DMS 273 (cell line): ENCODE measurements at regions not wholly inside any gene's neighbourhood (a gene's known extent, or its start where the extent isn't known, plus 50 kb on each side); places are given as distances from the start of the nearest gene placed in this dataset.
"Not testable (repeated sequence)": the region's sequence is repeated elsewhere in the genome, so short reads cannot be mapped to it uniquely, and the experiment has no call there.

Experiments
- DNase-seq: peaks from one replicate; lab custom pipeline; 2025; ENCODE audit not compliant: unreplicated experiment; lab: John Stamatoyannopoulos, UW

GRCh38 chr3:95815828-95816227 is 998.6 kb upstream of the EPHA6 start:
- no peak for DNase-seq

GRCh38 chr3:95826419-95826818 is 988.0 kb upstream of the EPHA6 start:
- no peak for DNase-seq

- no peak for DNase-seq
These were observed 982.2 kb upstream of the EPHA6 start for GRCh38 chr3:95832146-95832545.

DNA sequence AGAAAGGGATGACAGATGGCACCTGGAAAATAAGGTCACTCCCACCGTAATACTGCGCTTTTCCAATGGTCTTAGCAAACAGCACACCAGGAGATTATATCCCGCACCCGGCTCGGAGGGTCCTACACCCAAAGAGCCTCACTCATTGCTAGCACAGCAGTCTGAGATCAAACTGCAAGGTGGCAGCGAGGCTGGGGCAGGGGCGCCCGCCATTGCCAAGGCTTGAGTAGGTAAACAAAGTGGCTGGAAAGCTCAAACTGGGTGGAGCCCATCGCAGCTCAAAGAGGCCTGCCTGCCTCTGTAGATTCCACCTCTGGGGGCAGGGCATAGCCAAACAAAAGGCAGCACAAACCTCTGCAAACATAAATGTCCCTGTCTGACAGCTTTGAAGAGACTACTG is 953.8 kb upstream of the EPHA6 start:
- DNase-seq: not testable (repeated sequence)

GRCh38 chr3:95883801-95884200 is 930.6 kb upstream of the EPHA6 start:
- DNase-seq: no peak

DNA sequence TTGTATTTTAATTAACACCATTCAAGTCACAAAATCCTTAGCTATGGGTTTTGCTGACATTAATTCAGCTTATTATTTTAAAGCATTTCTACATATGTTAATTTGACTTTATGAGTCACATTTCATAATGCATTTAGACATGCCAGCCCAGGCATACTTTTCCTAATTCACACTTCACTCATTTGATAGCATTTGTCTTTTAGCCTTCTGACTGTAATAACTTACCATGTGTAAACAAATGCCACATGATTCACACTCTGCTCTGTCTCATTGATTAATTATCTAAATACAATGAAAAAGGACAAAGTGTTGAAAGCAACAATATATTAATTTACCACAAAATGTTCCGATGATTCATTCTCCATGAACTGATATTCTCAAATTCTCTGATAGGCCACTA is 927.8 kb upstream of the EPHA6 start:
- no peak for DNase-seq

GRCh38 chr3:95887114-95887513 is 927.3 kb upstream of the EPHA6 start:
- DNase-seq: no peak

GRCh38 chr3:95894820-95895219 is 919.6 kb upstream of the EPHA6 start:
- no peak for DNase-seq

GRCh38 chr3:95899494-95899893 is 914.9 kb upstream of the EPHA6 start:
- DNase-seq: no peak

DNA sequence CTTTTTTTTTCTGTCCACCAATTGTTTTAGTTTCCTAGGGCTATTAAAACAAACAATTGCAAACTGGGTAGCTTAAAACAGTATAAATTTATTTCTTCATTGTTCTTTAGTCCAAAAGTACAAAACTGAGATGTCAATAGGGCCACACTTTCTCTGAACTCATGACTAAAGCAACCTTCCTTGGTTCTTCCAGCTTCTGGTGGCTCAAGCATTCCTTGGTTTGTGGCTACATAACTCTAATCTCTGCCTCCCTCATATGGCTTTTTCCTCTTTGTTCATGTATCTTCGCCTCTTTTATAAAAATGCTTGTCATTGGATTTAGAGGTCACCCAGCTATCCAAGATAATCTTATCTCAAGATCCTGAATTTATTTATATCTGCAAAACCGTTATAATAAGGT is 914.5 kb upstream of the EPHA6 start:
- no peak for DNase-seq

- DNase-seq: no peak
These were observed 912.4 kb upstream of the EPHA6 start for GRCh38 chr3:95901948-95902347.

DNA sequence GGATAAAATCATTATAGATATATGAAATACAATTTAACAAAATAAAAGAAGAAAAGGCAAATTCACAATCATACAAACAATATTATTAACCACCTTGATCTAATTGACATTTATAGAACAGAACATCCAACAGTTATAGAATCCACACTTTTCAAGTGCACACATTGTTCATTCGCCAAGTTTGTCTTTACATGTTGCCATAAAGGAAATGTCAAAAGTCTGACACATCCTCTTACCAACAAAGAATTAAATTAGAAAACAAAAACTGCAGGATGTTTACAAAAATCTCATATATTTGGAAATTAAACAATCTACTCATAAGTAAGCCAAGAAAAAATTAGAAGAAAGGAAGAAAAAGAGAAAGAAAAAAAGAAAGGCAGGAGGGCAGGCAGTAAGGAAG is 909.2 kb upstream of the EPHA6 start:
- DNase-seq: no peak

GRCh38 chr3:95911767-95912166 is 902.6 kb upstream of the EPHA6 start:
- no peak for DNase-seq

DNA sequence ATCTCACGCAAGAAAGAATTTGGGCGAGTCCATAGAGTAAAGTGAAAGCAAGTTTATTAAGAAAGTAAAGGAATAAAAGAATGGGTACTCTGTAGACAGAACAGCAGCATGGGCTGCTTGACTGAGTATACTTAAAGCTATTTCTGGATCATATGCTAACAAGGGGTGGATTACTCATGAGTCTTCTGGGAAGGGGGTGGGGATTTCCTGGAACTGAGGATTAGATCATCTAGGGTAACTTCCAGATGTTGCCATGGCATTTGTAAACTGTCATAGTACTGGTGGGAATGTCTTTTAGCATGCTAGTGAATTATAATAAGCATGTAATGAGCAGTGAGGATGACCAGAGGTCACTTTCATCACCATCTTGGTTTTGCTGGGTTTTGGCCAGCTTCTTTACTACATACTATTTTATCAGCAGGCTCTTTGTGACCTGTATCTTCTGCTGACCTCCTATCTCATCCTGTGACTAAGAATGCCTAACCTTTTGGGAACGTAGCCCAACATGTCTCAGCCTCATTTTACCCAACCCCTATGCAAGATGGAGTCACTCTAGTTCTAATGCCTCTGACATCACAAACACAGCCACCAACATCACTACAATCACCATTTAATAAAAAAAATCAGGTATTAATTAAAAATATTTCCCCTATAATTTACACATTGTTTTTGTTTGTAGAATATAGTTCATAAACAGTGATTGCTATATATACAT is 890.7 kb upstream of the EPHA6 start:
- DNase-seq: peak; percentile 37

- DNase-seq: no peak
These were observed 887.4 kb upstream of the EPHA6 start for GRCh38 chr3:95926904-95927501.

- DNase-seq: no peak
These were observed 880.2 kb upstream of the EPHA6 start for GRCh38 chr3:95934181-95934580.

GRCh38 chr3:95939235-95939809 is 875.1 kb upstream of the EPHA6 start:
- no peak for DNase-seq

DNA sequence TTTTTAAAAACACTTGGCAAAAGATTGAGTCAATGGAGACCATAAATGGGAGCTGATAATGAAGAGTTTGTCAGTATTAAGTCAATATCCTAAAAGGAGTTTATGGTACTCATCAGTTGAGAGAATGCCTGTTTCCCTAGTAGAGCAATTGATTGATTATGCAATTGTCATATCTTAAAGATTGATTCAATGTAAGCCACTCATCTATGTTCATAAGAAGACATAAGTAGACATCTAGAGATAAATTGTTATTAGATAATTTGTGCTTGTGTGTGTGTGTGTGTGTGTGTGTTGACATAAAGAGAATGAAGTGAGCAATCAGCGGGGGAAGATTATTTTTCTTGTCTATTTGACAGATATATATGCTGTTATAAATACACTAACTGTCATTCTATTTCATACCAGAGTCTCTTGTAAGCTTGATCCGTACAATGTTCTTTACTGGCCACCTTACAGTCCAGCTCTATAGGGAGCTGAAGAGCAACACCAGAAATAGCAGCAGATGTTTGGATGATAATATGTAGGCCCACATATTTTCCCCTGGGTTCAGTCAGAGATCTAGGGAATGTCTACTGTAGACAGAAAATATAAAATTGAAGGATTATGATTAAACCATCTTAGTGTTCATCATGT is 848.6 kb upstream of the EPHA6 start:
- no peak for DNase-seq

DNA sequence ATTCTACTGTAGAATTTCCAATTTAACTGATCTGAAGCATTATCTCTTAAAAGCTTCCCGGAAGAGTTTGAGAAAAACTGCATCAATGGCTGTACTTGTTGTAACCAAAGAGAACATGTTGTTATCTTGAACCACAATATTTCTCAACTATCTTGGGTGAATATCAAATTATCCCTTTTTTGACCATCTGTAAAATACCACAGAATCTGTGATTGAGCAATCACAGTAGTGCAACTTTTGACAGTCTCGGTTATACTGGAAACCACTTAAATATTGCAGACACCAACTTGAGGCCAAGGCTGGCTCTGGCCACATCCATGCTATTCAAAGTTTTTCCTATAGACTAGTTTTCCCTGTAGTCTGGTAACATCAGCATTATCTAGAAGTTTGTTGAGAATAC is 842.8 kb upstream of the EPHA6 start:
- DNase-seq: no peak

DNA sequence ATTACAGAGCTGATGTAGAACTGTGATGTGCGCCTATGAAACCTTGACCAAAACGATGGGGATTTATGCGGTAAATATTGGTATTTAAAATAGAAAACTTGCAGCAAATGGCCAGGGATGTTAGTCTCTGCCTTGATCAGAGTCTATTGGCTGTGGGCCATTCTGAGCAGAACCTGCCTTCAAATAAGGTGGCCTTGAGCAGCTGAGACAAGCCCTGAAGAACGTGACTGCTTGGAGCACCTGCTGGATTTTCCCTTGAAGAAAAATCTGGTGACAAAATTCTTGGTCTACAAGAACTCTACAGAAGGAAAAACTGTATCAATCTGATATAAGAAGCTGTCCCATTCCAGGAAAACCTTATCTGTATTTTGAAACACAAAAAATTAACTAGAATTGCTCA is 820.1 kb upstream of the EPHA6 start:
- DNase-seq: no peak

DNA sequence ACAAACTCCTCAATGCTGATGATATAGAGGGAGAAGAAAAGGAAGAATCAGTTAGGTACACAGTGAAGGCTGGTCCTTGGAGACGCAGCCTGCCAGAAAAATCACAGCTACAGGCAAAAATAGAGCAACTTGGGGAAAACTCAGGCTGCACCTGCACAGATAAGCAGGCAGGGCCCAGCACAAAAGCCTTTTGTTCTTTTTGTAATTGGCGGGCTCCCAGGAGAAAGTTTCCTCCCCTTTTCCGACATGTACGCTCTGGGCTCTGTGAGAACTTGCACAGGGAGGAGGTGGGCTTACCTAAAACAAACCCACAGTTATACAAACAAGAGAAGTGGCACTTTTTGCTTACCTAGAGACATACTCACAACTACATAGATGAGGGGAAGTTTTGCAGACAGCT is 813.4 kb upstream of the EPHA6 start:
- DNase-seq: no peak

GRCh38 chr3:96007650-96008195 is 806.7 kb upstream of the EPHA6 start:
- DNase-seq: no peak
